IPS-NIHi11 (cell line): ENCODE measurements at regions not wholly inside any gene's neighbourhood (a gene's known extent, or its start where the extent isn't known, plus 50 kb on each side); places are given as distances from the start of the nearest gene placed in this dataset.
"Not testable (repeated sequence)": the region's sequence is repeated elsewhere in the genome, so short reads cannot be mapped to it uniquely, and the experiment has no call there.

Experiments
- DNase-seq: peaks from one replicate; pipeline ENCODE4 v3.0.0; 2012; ENCODE audit warnings: mixed read lengths, low spot score

DNA sequence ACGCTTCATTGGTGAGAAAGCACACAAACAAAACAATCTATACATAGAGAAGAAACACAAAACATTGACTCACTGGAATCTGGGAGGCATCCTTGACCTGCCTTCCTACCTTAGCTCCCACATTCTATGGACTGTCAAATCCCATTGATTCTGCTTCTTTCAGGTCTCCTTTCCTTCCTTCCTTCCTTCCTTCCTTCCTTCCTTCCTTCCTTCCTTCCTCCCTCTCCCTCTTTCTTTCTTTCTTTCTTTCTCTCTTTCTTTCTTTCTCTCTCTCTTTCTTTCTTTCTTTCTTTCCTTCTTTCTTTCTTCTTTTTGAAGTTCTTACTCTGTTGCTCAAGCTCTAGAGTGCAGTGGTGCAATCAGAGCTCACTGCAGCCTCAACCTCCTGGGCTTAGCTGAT lies 108.0 kb upstream of the SGK1 start:
- not testable (repeated sequence) for DNase-seq

DNA sequence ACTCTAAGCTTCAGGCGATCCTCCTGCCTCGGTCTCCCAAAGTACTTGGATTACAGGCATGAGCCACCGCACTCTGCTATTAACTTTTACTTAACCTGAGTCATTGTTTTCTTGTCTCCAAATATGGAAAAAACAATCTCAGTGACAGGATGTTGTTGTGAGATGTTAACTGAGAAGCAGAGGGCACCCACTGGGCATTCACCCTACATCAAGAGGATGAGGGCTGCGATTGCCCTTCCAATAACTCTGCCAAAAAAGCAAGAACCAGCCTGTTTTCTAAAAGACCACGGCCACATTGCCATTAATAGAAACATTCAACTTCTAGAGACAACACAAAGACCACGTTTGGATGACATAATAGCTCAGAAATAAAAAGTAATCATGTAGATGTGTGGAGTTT lies 107.6 kb upstream of the SGK1 start:
- DNase-seq: no peak

DNA sequence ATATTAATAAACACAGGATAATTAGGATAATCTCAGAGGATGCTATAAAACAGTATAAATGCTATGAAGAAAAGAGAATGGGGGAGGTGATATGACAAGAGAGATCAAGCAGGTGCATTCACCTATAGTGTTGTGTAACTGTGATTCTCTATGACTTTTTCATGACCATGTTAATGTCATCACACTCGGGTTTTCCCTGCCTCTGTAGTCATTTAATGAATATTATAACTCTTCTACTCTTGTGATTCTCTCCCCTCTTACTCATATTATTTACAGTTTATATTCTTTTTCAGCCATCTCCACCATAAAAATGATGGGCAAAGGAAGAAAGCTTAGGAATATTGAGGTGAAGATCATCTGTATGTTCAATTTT lies 106.9 kb upstream of the SGK1 start:
- no peak for DNase-seq

DNA sequence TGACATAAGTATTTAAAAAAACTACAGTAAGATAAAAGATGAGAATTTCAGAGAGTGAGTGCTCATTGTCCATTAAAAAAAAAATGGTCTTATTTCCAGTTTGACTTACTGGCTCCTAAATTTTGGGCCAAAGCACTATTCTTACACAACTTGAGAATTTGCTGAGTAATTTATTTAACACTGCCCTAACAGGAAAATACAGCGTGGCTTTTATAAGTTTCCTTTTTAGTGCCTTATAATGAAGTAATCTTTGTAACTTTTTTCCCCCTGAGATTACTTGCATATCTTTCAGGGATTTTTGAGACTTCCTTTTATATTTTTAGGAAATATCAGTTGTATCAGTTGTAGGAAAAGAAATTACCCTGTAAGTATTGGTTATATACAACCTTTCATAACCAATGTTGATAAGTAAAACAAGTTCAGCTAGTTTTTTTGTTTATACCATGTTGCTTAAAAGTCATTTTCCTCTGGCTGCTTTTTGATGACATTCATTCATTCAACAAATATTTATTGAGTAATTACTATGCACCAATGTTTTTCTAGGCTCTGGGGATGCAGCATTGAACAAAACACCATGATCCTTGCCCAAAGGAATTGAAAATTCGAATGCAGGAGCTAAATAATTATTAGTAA lies 106.4 kb upstream of the SGK1 start:
- DNase-seq: no peak

DNA sequence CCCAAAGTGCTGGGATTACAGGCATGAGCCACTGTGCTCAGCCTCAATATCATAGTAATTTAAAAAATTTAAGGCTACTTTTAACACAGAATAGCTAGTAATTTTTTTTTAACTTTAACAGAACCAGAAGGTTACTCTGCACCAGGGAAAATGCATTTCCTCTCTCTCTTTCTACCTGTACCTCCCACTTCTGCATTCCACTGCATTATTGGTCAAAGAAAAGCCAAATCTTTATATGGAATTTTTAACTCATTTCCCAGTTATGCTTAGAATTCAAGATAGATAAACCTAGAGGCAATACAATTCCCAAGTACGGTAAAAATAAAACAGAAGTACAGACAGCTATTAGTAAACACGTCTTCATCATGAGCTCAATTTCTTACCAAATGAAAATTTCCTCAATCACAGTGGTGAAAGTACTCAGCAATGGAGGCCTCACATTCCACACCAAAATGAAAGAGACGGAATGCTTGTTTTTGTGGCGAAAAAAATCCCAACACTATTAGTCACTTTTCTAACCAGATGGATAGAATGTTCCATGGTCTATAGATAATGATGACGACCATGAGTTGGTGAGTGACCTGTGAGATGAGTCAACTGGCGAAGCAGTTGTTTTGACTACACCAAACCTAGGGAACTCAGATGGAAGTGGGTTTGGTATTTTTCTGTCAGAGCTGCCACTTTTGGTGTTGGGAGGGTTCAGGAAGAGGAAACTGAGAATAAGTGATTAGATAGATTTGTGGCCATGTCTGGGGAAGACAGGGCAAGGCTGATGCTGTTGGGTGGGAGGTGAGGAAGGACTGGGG lies 104.7 kb upstream of the SGK1 start:
- no peak for DNase-seq

DNA sequence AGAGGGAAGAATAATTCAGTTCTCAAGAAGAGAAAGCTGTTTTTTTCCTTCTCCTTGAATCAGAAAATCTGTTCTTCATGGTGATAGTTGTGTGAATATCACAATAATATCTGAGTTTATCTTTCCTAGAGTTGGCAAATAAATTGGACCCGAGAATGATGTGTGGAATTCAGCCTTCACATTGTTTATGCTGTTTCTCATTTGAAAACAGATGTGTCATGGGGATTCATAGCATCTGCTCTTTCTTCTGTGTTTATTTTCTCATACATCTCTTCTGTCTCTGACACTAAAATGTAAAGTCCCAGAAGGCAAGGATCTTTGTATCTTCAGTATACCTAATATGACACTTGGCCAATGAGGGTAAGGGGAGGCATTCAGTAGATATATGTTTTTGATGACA lies 103.6 kb upstream of the SGK1 start:
- DNase-seq: no peak

DNA sequence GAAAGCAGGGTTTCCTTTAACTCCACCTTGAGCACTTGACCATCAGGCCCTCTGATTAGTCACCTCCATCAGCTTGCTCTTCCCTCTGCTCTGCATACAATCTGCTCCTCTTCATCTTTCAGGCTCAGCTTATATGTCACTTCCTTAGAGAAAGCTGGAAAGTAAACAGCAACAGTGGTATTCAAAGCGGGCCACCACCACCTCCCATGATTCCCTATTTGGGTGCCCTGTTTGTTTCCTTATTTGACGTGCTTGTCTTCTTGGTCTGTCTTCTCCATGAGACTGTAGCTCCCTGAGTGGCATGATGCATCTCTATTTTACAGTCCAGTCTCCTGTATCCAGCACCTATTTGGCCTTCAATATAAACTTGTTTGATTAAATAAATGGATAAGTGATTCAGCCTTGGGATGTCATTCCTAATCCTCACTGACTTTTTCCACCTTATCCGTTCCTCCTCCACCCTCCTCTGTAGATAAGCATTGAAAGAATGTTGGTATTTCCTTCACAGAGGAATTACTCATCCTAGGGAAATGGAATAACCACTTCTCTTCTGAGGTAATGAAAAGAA lies 102.8 kb upstream of the SGK1 start:
- no peak for DNase-seq

DNA sequence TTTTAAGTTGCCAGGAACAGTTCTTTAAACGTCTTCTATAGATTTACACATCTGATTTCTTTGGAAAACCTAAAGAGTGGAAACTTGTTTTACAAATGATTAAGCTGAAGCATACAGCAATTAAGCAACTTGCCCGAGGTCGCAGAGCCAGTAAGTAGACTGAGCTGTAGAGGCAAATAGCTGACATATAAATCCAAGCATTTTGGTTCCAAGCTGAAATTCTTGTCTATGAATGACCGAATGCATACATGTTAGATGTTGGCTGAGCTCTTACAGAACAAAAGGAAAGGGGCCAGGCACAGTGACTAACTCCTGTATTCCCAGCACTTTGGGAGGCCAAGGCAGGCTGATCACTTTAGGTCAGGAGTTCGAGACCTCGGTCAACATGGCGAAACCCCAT lies 101.8 kb upstream of the SGK1 start:
- DNase-seq: no peak

DNA sequence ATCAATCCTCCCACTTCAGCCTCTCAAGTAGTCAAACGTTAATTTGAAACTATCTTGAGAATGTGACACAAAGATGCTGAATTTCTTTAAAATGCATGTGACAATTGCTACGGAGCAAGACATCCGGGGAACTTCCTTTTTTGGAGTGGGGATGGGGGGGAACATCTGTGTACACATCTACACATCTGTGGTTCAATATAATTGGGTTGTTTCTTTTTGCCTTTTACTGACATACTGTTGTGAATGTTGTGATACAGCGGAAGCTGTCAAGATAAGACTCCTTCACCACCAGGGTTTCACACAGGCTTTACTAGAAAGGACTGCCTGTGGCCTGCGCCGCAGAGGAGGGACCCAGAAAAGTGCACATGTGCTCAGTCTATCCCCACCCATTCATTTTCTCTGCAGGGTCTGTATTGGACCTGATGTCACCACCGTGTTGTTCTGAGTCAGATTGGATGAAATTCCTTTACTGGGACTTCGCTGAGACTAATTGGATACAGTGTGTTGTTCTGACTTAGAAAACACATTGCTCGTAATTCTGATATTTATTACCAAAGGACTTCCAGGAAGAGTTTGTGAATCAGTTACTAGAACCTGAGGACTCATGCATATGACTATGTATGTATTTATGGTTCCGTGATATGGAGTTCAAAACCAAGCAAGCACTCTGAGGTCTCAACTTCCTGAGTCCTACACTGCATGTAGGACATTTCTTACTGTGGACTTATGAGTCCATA lies 98.7 kb upstream of the SGK1 start:
- no peak for DNase-seq

DNA sequence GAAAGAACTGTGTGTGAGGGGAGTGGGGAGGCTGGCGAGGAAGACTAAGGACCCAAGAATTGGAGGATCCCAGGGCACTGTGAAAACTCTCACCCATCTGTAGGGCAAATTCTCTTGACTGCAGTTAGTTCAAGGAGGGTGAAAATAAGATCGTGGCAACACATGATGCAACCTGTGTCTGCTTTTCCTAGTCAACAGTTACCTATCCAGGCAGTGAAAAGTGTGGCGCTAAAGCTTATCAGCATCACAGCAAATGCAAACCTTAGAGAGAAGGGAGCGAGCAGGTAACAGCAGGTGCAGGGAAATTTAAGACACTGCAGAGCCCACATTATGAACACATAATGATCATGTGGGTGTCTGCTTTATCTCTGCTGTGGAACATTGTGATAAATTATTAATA lies 97.7 kb upstream of the SGK1 start:
- DNase-seq: no peak

DNA sequence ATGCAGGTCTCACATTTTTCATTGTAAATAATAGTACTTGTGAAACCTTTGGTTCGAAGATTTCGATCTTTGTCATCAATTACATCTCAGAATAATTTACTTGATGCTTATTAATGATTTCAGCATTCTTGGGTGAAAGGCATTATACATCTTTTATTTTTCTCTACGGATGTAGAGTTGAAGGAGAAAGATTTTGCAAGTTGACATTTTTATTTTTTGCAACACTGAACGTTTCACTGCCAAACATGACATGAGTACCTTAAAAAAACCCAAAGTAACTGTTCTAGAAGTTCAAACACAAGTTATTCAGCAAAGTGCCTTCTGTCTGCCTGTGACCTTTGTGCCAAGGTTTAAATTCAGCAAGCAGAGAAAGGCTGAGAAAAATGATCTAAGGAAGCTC lies 97.3 kb upstream of the SGK1 start:
- DNase-seq: no peak

DNA sequence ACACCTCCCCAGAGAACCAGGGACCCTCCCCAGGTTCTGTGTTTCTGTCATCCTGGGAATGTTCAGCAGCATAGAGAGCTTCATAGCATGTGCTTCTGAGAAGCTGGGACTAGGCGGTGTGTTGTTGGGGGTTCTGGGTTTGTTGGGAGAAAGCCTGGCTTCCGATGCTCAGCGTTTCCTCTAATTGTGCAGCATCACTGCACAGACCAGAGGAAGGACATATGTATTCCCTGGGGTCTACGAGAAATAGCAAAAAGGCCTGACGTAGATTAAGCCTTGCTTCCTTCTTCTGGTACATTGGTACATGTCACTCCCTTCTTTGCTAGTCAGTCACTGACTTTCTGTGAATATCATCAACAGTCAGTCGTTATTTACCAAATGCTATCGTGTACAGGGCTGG lies 96.9 kb upstream of the SGK1 start:
- DNase-seq: no peak

DNA sequence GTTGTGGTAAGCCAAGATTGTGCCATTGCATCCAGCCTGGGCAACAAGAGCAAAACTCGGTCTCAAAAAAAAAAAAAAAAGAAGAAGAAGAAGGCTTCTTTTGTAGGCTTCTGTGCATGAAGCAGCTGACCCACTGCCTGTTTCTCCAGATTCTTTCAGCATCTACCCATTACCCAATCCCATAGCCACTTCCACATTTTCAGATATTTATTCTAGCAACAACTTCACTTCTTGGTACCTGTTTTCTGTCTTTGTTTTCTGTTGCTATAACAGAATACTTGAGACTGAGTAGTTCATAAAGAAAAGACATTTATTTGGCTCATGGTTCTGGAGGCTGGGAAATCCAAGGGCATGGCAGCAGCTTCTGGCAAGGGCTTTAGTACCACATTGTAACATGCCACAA lies 95.3 kb upstream of the SGK1 start:
- DNase-seq: no peak

DNA sequence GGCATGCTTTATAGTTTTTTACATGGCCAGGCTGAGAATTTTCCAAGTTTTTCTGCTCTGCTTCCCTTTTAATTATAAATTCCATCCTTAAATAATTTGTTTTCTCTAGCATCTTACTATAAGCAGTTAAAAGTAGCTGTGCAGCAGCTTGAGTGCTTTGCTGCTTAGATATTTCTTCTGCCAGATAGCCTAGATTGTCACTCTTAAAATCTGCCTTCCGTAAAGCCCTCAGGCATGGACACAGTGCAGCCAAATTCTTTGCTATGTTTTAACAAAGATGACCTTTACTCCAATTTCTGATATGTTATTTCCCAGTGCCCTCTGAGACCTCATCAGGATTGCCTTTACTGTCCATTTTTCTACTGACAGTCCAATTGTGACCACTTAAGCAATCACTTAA lies 92.6 kb upstream of the SGK1 start:
- DNase-seq: no peak

DNA sequence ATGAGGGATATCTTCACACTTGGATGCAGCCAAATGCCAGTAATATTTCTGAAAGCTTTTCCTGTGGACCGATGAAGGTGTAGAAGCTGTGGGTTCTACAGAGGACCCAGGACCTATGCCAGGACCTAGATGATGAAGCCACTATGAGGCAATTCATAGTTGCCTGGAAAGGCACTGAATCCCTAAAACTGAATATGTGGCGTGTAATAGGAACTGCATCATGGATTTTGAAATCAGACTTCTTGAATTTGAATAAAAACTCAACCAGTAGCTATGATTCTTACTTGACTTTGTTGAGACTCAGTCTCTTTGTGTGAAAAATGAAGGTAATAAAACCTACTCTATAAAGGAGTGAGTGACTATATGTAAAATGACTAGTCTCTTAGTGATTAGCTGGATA lies 89.9 kb upstream of the SGK1 start:
- DNase-seq: no peak

DNA sequence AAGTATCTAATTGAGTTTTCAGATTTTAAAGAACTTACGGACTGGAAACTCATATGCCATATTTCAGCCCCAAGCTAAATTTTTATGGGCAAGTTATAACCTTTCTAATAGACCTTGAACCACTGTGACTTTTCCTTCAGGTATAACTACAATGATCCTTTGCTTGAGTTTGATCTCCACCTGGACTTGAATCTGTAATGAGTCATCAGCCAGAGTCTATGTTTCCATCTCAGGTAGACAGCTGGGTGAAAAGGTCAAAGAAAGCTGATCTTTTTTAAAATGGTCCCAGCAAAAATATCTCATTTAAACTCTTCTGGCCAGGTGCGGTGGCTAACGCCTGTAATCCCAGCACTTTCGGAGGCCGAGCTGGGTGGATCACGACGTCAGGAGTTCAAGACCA lies 88.4 kb upstream of the SGK1 start:
- DNase-seq: no peak

DNA sequence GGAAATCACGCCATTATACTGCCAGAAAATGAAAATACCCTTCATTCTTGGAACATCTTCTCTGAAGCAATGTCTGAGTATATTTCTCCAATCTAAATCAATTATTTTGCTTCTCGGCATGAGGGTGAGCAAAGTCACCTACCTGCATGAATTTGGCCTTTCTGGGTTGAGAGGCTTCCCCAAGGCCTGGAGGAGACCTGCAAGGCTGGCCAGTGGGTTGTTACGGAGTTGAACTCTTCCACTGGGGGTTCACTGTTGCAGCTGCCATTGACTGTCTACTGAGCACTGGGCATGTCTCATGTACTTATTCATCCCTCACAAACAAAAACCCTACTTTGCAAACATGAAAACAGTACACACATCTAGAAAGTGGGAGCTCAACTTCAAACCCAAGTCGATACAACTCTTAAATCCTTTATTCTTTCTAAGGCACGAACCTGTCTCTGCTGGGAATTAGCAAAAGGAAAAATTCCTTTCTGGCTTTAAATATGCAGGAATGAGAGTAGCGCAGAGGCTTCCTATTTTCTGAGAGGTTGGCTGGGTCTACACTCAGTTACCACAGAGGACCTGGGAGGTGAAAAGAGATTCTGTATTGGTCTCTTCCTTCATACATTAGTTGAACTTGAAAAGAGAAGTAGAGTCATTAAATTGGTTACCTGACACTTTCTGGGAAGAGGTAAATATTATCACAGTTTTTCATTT lies 87.6 kb upstream of the SGK1 start:
- DNase-seq: no peak

DNA sequence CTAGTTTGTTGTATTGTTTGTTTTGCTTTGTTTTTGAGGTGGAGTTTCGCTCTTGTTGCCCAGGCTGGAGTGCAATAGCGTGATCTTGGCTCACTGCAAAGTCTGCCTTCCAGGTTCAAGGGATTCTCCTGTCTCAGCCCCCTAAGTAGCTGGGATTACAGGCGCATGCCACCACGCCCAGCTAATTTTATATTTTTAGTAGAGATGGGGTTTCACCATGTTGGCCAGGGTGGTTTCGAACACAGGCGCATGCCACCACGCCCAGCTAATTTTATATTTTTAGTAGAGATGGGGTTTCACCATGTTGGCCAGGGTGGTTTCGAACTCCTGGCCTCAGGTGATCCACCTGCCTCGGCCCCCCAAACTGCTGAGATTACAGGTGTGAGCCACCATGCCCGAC lies 85.4 kb upstream of the SGK1 start:
- DNase-seq: not testable (repeated sequence)

DNA sequence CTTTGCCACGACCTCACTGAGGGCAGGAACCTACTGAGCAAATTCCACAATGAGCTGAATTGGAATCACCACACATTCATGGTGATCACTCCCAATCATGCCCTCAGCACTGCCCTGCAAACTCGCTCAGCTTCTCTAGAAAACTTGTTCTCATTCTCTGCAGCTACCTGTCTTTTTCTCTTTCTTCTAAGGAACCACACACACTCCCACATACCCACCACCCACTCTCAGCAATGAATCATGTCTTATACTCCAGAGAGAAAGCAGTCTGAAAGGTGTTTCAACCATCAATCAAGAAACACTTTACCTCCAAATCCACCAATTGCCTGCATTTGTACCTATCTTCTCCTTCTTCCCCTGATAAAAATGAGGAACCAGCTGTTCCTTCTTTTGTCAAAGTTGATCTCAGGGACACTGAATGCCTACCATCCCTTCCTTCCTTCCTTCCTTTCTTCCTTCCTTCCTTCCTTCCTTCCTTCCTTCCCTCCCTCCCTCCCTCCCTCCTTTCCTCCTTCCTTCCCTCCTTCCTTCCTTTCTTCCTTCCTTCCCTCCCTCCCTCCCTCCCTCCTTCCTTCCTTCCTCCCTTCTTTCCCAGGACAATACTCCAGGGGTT lies 84.6 kb upstream of the SGK1 start:
- no peak for DNase-seq

DNA sequence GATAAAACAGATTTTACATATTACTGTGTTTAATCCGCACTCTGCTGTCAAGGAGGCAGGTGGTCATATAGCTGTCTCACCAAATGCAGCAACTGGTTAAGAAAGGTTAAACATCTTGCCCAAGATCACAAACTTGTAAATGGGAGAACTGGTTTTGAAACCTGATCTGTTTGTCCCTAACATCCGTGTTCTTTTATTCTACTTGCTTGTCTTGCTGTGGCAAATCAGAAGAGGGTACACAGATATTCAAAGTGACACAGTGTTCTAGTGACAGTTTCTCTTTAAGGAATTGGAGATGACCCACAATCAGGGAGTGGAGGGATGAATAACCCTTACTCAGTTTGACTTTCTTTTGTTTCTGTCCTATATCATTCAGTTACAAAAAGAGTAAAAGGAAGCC lies 83.0 kb upstream of the SGK1 start:
- no peak for DNase-seq

DNA sequence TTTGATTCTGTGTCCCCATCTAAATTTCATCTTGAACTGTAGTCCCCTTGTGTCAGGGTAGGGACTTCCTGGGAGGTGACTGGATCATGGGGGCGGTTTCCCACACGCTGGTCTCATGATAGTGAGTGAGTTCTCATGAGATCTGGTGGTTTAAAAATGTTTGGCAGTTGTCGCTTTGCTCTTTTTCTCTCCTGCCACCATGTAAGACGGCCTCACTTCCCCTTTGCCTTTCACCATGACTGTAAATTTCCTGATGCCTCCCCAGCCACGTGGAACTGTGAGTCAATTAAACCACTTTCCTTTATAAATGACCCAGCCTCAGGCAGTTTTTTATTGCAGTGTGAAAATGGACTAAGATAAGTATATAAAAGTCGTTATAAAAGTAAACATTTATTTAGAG lies 80.5 kb upstream of the SGK1 start:
- no peak for DNase-seq

DNA sequence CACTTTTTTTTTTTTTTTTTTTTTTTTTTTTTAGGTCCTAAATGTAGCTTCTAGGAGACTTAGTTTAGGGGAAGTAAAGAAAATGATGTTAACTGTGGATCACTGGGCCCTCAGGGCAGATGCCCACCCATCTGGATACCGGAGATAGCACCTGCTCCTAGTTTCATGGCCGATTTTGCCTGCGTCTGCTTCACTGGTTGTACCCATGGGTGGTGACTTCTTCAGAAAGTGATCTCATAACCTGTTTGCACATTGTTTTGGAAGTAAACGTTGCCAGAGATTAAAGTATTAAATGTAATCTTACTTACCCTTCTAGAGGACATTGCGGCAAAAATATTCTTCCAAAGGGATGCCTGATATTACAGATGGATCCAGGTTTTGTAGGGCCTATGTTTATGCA lies 79.8 kb upstream of the SGK1 start:
- no peak for DNase-seq
